ENCODE measurements at regions not wholly inside any gene's neighbourhood (a gene's known extent, or its start where the extent isn't known, plus 50 kb on each side); places are given as distances from the start of the nearest gene placed in this dataset.
A peak's percentile ranks its signal among the peaks of the same experiment; 100 is the strongest.

DNA sequence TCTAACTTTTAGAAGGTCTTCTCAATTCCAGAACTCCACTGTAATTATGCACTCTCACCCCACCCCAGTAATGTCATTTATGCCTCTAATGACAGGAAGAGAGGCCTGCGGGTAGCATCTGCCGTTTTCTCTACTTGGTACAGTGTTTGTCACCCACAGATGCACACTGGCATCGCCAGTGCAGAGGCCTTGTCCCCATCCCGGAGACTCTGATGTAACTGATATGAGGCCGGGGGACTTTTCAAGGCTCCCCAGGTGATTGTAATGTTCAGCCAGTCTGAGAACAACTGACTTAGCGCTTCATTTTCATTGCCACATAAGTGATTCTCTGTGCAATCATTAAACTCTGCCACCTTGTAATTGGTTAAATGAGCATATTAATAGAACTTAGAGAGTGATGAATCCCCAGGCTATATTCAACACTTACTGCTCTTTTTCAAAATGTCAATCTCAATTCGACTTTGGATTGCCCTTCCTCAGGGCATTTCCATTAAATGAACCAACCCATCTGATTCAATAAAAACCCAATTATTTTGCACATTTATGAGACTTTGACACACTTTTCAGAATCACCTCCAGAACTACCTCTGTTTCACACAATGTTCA lies 113.2 kb downstream of the HERPUD2 start:
- DNase-seq = no peak

DNA sequence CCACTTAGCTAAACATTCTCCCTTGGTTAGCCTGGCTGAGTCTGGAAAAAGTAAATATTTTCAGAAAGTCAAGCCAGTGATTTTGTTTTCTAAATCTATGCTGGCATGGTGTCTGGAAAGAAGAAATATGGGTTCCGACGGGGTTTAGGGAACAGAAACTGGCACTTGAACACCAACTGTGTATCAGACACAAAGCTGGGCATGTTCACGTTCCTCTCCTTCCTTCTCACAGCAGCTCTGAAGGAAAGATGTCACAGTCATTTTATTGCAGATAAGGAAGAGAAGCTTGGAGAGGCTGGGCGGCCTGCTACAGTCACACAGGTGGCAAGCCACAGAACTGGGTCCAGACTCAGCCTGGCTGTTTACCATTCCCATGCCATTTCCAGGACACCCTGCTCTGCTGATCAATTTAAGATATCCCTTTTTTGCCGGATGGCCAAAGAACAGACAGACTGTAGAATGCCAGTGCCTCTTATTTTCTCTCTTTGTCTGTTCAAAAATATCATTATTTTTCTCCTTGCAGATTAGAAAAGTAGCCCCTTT lies 118.8 kb downstream of the HERPUD2 start:
- DNase-seq = no peak

DNA sequence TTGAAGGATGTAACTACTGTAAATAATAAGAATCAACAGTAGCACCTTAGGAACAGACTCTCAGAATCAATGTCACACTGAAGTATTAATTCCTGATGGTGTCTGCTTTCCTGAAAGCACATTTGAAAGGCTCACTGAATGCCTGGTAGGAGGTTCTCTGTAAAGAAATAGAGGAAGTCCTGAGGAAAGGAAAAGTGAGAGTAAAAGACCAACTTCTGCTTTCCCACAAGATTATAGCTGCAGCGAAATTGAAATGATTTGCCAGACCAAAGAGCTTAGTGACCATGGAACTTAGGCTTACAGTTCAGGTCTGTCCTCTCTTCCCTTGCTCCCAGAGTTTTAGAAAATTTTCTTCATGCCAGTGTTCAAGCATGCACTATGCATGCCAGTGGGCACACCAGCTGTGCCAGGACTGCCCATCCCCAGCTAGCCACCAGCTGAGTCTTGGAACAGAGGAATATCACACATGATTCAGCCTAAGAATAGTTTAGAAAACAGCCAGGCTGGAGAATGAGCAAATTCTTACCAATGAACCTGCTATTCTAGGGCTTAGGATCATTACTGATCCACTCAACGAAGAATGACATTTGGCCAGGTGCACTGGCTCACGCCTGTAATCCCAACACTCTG lies 123.2 kb downstream of the HERPUD2 start:
- no peak for DNase-seq

DNA sequence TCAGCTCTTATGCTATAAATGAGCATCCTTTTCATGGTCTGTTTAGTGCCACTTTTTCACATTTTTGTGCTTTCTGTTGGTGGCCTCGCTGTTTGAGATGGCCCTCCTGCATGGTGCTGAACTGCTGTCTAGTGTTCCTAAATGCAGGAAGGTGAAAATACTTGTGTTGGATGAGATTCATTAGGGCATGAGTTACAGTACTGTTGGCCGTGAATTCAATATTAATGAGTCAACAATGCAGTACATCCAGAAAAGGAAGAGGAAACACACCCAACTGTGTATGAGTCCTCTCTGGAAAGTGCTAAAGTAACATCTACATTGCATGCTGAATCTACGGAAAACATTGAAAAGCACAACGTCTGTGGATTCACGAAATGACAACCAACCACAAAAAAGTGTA lies 124.0 kb downstream of the HERPUD2 start:
- no peak for DNase-seq

DNA sequence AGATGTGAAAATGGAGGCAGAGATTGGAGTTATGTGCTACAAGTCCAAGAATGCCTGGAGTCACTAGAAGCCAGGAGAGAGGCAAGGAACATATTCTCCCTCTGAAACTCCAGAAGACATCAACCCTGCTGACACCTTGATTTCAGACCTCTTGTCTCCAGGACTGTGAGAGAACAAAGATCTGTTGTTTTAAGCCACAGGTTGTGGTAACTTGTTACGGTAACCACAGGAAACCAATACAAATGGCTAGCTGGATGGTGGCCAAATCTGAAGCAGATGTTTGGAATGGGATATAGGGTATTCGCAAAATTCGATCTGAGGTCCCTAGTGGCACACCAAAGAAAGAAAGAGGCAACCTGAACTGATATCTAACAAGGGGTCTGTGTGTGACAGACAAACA lies 129.0 kb downstream of the HERPUD2 start:
- DNase-seq = no peak

DNA sequence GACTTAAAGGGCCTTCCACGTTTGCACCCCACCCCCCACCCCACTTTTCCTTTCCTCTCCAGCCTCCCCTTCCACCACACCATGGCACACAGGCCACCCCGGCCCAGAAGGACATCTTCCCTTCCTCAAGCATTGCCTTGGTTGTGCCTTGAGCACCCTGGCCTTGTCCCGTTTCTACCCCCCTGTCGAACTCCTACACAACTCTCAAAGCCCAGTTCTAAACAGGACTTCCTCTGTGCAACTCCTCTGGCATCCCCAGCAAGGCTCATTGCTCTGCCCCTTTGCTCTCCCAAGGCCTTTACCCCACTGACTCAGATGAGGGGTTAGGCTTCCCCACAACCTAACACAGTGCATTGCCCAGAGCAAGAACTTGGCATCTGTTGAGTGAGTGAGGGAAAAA lies 136.1 kb downstream of the HERPUD2 start:
- DNase-seq = no peak

DNA sequence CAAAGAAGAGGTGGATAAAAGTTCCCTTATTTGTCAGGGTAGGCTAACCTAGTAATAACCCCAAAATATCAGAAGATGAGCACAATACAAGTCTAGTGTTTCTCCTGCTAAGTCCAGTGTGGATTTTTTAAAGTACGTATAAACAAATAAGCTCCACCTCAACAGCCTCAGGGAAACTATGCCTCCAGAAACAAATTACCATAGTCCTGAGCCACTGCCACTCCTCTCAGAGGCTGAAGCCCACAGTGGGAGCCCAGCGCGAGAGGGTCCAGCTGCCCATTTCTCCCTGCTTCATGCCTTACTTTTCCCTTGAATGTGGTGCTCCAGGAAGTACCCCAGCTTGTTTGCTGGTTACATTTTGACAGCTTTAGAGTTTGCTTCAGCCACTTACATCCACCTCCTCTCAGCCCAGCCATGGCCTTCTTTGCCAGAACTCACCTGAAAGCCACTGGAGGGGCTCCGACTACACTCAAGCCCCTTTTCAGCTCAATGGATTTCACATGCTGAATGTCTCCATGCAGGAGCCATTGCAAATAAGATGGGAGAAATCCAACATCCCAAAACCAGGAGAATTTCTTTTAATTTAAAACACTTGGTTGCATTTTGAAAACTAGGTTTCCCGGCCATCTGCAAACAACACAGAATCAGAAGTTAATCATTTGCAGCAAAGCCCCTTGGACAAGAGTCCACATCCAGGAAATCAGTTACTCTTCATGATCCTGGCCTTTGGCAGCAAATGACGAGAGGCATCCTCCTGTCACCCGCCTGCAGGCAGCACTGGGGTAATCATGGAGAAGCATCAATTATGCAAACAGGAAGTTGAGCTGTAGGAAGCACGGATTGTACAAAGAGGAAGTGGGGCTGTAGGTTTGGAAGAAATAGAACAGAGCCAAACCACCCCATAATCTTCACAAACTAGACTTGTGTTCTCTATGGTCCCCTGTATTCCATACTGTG lies 138.1 kb downstream of the HERPUD2 start:
- DNase-seq = no peak

DNA sequence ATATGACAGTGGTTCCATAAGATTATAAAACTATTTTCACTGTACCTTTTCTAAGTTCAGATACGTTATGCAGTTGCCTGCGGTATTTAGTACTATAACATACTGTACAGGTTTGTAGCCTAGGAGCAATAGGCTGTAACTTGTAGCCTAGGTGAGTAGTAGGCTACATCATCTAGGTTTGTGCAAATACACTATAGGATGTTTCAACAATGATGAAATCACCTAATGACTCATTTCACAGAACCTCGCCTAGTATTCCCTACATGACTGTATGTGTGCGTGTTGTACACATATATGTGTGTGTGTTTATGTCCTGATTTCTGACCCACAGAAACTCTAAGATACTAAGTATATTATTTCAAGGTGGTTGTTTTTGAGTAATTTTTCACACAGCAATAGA lies 139.0 kb downstream of the HERPUD2 start:
- no peak for DNase-seq

DNA sequence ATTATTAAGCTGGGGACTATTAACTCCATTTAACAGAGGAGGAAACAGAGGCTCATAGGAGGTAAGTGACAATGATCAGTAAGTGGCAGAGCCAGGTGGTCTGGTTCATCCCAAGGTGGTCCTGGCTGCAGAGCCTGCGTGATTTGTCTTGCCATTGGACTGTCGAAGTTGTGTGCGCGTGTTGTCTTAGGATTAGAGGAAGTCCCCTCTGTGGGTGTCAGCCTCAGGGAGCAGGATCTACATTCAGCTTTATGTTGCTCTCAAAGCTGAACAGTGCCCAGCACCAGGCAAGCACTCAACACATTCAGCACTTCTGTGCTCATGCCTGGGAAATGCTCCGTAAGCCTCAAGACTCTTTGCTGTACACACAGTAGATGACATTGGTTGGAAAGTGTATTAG lies 139.5 kb downstream of the HERPUD2 start:
- no peak for DNase-seq

DNA sequence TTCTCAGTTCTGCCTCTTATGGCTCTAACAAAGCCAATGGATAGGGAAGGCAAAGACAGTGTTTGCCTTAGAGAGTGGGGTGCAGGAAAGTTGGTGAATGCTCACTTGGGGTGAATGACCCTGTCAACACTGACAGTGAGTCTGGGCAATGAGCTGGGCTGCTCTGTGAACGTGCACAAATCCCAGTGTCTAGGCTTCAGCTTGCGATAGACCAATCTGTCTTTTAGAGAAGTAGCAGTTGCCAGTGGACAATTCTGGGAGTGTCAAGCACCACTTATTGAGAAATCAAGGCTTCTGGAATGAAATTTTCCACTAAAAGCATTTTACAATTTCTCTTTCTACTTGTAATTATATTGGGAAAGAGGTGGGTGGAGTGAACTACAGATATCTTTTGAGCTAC lies 141.4 kb downstream of the HERPUD2 start:
- no peak for DNase-seq

DNA sequence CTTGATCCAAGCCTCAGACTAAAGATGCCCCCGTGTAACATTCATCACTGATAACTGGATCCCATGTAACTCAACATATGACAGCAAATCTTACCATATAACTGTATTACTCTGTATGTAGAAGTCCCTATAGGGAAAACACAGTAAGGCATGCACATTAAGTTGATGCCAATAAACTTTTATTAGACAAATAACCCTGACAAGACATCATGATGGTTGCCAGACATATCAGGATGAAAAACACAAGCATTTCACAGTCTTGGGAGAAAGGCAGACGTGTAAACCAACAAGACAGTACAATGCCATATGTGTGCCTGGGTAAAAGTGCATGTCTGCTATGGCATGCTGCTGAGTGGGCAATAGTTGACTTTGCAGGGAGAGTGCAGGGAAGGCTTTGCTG lies 142.2 kb downstream of the HERPUD2 start:
- no peak for DNase-seq

DNA sequence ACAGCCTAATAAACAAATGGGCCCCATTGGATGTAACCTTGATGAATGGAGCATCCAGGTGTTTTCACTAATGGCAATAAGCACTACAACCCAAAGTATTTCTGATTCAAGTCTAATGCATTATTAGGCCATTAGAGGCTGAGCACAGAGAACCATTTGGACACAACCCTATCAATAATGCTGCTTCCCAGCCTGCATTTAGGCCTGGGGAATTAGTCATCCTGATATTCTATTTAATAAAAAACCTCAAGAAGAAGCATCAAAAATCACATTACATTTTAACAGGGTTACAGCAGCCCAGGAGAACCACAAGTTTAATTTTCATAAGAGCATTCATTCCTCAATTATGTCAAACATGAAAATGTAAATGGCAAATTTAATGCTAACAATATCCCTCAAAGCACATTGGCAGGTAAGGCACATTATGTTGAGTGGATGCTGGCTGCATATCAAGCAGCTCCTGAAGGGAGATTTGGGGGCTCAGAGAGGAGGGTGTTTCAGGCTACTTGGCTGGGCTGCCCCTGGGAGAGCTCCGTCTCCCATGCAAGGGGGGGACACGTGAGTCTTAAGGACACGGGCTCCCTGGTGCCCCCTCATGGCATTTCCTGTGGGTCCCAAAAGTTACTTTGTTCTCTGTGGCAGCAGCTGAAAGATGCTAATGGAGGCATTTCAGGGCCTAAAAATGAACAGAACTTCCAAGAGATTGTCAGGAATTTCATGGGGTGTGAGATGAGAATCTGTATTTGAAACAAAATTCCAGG lies 143.4 kb downstream of the HERPUD2 start:
- DNase-seq = no peak

DNA sequence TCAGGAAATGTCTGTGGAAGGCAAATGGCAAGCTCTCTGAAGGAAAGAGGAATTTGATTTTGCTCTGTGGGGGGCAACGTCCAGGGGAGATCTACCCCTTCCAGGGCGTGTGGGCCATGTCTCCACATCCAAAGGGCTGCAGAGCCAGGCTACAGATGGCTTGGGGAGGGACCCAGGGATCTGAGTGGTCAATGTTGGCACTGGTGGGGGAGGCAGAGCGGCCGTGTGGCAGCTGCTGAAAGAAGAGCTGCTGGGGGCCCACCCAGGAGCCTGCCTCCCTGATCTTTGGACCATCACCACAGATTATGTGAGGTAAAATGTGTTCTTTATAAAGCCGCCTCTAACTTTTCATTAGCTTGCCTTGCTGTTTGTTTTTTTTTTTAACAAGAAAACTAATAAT lies 144.1 kb downstream of the HERPUD2 start:
- no peak for DNase-seq

DNA sequence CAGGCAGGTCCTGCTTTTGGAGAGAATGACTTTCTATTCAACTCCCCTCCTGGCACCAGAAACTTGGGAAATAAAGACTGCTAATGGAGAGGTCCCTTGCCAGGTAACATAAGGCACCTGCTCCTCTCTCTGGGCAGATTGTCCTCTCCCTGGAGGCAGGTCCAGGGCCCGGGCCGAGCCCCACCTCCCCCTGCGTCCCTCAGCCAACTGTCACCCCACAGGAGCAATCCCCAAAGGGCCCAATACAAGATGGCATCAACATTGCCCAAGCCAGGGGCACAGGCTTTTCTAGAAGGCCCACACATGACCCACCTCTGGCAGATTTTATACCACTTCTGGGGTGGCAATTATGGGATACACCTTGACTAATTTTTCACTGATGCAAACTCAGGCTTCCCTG lies 145.2 kb downstream of the HERPUD2 start:
- no peak for DNase-seq

DNA sequence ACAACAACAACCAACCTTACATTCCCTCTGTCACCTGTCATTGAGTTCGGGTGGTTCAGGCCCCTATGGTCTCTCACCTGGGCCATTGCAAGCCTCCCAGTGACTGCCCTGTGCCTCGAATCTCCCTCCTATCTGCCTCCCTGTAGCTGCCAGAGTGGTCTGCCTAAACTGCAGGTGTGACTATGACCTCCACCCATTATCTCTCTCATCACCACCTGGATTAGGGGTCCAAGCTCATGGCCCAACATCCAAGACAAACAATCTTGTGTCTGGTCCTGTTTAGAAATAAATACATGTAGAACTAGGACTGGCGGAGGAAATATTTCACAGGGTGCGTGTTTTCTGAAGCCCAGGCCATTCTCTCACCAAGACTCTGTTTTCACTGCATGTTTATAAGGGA lies 146.6 kb downstream of the HERPUD2 start:
- no peak for DNase-seq

DNA sequence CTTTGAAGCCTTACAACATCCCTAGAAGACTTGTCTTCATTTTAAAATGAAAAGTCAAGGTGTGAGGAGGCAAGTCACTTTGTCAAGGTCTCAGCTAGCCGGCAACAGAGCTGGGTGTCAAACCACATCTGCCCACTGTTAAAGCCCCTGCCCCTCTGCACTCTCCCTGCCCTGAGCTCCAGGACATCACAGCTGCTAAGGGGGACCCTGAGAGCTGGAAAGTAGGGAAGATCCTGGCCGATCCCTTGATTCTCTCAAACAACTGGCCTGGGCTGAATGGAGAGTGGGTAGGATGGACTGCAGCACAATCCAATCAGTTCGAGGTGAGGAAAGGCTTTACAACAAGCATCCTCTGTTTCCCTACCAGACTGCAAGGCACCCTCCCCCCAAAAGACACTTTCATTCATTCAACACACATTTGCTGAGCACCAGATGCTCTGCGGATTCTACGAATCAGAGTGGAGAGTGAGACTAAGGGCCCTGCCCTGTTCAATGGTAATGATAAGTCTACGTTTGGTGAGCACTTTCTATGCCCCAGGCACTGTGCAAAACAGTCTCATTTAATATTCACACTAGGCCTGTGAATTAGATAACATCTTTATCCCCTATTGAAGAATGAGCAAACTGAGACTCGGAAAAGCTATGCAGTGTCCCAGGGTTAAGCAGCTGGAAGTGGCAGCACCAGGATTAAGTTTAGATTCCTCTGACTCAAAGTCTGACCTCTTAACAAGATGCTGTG lies 148.1 kb downstream of the HERPUD2 start:
- DNase-seq = no peak

DNA sequence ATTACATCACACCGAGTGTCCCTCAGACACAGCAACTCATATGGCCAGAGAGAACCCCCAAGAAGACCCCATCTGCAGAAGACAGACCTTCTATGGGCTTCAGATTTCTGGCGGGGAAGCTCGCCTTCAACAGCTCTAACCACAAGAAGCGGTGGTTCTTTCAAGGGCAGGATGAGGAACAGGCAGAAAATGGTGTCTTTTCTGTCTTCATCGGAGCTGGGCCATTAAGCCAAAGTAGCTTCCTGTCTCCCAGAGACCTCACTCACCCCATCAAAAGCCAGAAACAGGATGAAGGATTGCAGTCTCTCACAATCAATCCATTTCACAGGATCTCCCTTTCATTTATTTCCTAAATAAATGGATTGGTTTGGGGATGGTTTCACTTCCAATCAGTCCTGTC lies 149.1 kb downstream of the HERPUD2 start:
- DNase-seq = no peak

DNA sequence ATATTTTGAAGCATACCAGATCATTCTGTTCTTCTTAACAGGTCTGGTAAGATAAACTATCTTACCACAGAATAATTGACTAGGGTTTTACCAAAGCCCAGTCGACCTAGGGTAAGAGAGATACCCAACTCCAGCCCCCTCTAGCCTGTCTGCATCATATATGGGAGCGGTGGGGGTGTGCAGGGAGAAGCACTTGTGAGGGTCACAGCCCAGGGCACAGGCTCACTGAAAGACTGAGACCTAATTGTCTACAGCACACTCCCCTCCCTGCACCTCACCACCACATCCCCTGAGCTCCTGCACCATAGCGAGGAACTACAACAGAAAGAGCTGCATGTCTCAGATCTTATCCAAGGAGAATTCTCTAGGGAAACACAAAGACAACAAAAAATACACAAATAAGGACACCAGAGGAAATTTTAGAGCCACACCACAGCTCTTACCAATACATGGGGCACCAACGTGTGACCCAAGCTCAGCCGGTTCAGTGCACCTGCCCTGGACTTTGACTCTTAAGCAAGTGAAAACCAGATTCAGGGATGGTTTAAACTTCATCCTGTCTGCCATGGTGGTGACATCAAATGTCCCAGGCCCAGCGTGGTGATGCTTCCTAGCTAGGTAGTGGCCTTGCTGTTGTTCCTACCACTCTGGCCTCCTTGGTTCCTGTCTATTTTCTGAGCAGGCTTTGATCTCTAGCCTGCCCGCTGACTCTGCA lies 150.8 kb downstream of the HERPUD2 start:
- DNase-seq = no peak

DNA sequence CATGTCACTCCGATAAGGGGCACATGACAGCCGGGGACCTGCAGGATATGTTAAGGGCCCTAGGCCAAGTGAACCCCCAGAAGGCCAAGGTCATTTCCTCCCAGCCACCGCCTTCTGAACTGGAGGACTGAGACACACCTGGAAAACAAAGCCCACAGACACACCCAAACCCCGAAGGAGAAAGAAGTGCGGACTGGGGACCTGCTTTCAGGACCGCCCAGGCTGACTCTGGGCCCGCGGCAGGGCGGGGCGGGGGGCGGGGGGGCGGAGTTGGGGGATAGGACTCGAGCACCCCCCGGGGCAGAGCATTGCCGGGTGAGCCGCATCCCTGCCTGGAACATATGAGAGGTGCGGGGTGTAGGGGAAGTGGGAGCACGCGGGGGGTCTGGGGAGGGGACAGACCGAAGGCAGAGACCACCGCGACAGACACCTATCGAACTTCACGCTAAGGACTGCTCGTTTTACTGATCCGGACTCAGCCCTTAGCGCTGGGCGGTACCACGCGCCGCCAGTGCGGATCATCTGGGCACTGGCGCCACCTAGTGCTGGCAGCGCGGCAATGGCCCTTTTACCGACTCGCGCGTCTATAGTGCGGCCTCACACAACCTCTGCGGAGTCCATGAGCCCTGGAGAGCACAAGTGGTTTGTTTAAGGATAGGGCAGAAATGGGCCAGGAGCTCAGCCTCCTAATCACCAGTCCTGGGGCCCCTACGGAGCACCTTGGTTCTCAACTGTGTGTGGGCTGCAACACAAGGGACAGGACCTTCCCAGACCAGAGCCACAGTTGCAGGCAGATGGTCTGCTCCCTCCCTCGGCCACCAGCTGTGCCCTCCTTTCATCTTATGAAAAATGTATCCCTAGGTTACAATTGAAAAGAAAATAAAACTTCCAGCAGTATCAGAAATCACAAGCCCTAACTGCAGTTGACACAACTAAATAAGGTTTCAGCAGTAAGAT lies 157.6 kb downstream of the HERPUD2 start:
- peak; percentile 72 to 76 for DNase-seq

DNA sequence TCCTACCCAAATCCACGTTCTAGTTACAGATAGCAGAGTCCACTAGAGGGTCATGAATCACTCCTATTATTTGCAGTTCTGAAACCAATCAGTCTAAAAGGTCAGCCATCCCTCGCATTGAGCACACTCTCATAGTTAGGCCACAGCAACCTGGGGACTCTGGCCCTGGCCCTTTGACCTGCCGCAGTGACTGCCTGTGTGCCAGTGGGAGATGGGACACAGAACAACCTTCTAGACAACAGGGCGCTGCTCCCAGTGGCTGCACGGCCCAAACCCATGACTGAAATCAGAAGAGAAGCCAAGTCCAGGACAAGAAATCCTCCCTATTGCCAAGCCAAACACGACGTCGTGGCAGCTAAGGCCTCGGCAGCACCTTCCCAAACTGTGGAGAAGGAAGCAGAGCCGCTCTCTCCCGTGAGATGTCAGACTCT lies 158.5 kb downstream of the HERPUD2 start:
- DNase-seq = no peak
